ENCODE measurements at regions not wholly inside any gene's neighbourhood (a gene's known extent, or its start where the extent isn't known, plus 50 kb on each side); places are given as distances from the start of the nearest gene placed in this dataset.

GRCh38 chr14:98769326-98769725 is 502.7 kb downstream of the BCL11B start:
- H3K4me1 ChIP-seq (ENCODE audit: control insufficient read depth, insufficient read depth, low read length): no peaks in the 10 kb centered on the region
- TF ChIP-seq CTCF (IDR thresholded peaks at IDR 0.05): no peak
- no peaks in the 10 kb centered on the region for H3K36me3 Mint-ChIP-seq
- DNase-seq: no peak
- H3K4me3 Mint-ChIP-seq: no peak overlapping the region
- no peaks in the 10 kb centered on the region for H3K27me3 ChIP-seq (ENCODE audit: control insufficient read depth, insufficient read depth, low read length)
- H3K27ac Mint-ChIP-seq: no peak overlapping the region
- WGBS (ENCODE audit: insufficient coverage): 85% methylated on average over 10 of the region's 10 CpGs
- no peak for ATAC-seq
- H3K27ac ChIP-seq (ENCODE audit: low read length): no peak overlapping the region
- no peaks in the 10 kb centered on the region for H3K4me1 Mint-ChIP-seq
- no peak overlapping the region for H3K4me3 ChIP-seq (ENCODE audit: low read length)
- H3K27me3 Mint-ChIP-seq (ENCODE audit: low read depth in 2 of 2): peaks cover 29 to 46% of the 10 kb centered on the region in 2 donors
- H3K36me3 ChIP-seq (ENCODE audit: control insufficient read depth, insufficient read depth, low read length): no peaks in the 10 kb centered on the region
- intact Hi-C loops (cut with micrococcal nuclease): no loop called here
- no peaks in the 10 kb centered on the region for H3K9me3 Mint-ChIP-seq
- no peaks in the 10 kb centered on the region for H3K9me3 ChIP-seq (ENCODE audit: control insufficient read depth, insufficient read depth, low read length)

GRCh38 chr14:98770151-98770550 is 501.8 kb downstream of the BCL11B start:
- no peaks in the 10 kb centered on the region for H3K27me3 ChIP-seq (ENCODE audit: control insufficient read depth, insufficient read depth, low read length)
- no peaks in the 10 kb centered on the region for H3K4me1 Mint-ChIP-seq

GRCh38 chr14:98773814-98774213 is 498.2 kb downstream of the BCL11B start:
- Histone ChIP-seq H3K9me3 (ENCODE audit: control insufficient read depth, insufficient read depth, low read length) (no peaks in the 10 kb centered on the region), H3K27me3 (ENCODE audit: control insufficient read depth, insufficient read depth, low read length) (no peaks in the 10 kb centered on the region), H3K4me3 (ENCODE audit: low read length) (no peak overlapping the region), H3K36me3 (ENCODE audit: control insufficient read depth, insufficient read depth, low read length) (no peaks in the 10 kb centered on the region), H3K4me1 (ENCODE audit: control insufficient read depth, insufficient read depth, low read length) (no peaks in the 10 kb centered on the region), H3K27ac (ENCODE audit: low read length) (no peak overlapping the region)
- no peak overlapping the region for H3K27ac Mint-ChIP-seq
- peaks cover 18 to 38% of the 10 kb centered on the region in 2 donors for H3K27me3 Mint-ChIP-seq (ENCODE audit: low read depth in 2 of 2)
- DNase-seq (no peak), ATAC-seq (no peak)
- no peaks in the 10 kb centered on the region for H3K4me1 Mint-ChIP-seq
- no peak overlapping the region for H3K4me3 Mint-ChIP-seq
- no peaks in the 10 kb centered on the region for H3K36me3 Mint-ChIP-seq
- TF ChIP-seq CTCF (IDR thresholded peaks at IDR 0.05): no peak
- 87% methylated on average over 5 of the region's 5 CpGs for WGBS (ENCODE audit: insufficient coverage)
- intact Hi-C loops (cut with micrococcal nuclease): no loop called here
- no peaks in the 10 kb centered on the region for H3K9me3 Mint-ChIP-seq

More at GRCh38 chr14:98770151-98770550, 501.8 kb downstream of the BCL11B start:
- H3K9me3 ChIP-seq (ENCODE audit: control insufficient read depth, insufficient read depth, low read length): no peaks in the 10 kb centered on the region
- Mint-ChIP-seq H3K4me3 (no peak overlapping the region), H3K27me3 (ENCODE audit: low read depth in 2 of 2) (peaks cover 28 to 53% of the 10 kb centered on the region in 2 donors), H3K9me3 (no peaks in the 10 kb centered on the region), H3K27ac (no peak overlapping the region), H3K36me3 (no peaks in the 10 kb centered on the region)
- intact Hi-C loops (cut with micrococcal nuclease): no loop called here
- no peak overlapping the region for H3K27ac ChIP-seq (ENCODE audit: low read length)
- no peaks in the 10 kb centered on the region for H3K36me3 ChIP-seq (ENCODE audit: control insufficient read depth, insufficient read depth, low read length)
- no peaks in the 10 kb centered on the region for H3K4me1 ChIP-seq (ENCODE audit: control insufficient read depth, insufficient read depth, low read length)
- no peak for DNase-seq
- no peak overlapping the region for H3K4me3 ChIP-seq (ENCODE audit: low read length)
- WGBS (ENCODE audit: insufficient coverage): 95% methylated on average over 3 of the region's 3 CpGs
- no peak for ATAC-seq
- TF ChIP-seq CTCF (IDR thresholded peaks at IDR 0.05): no peak

GRCh38 chr14:98775892-98776291 is 496.1 kb downstream of the BCL11B start:
- Mint-ChIP-seq H3K27ac (no peak overlapping the region), H3K4me1 (no peaks in the 10 kb centered on the region), H3K27me3 (ENCODE audit: low read depth in 2 of 2) (peaks cover 13 to 32% of the 10 kb centered on the region in 2 donors), H3K36me3 (no peaks in the 10 kb centered on the region), H3K9me3 (no peaks in the 10 kb centered on the region), H3K4me3 (no peak overlapping the region)
- Histone ChIP-seq H3K9me3 (ENCODE audit: control insufficient read depth, insufficient read depth, low read length) (no peaks in the 10 kb centered on the region), H3K4me1 (ENCODE audit: control insufficient read depth, insufficient read depth, low read length) (no peaks in the 10 kb centered on the region), H3K27ac (ENCODE audit: low read length) (no peak overlapping the region), H3K4me3 (ENCODE audit: low read length) (no peak overlapping the region), H3K36me3 (ENCODE audit: control insufficient read depth, insufficient read depth, low read length) (no peaks in the 10 kb centered on the region), H3K27me3 (ENCODE audit: control insufficient read depth, insufficient read depth, low read length) (no peaks in the 10 kb centered on the region)
- intact Hi-C loops (cut with micrococcal nuclease): no loop called here
- ATAC-seq (no peak), DNase-seq (no peak)
- no CpG with 5 or more reads among the region's 2 CpGs for WGBS (ENCODE audit: insufficient coverage)
- TF ChIP-seq CTCF (IDR thresholded peaks at IDR 0.05): no peak
